OCI-LY3 (cell line): ENCODE measurements at regions not wholly inside any gene's neighbourhood (a gene's known extent, or its start where the extent isn't known, plus 50 kb on each side); places are given as distances from the start of the nearest gene placed in this dataset.

Experiments
- EZH2phosphoT487 ChIP-seq: fragments of 200-600 bp; shearing (Covaris generic); IDR thresholded peaks from 2 replicates; pipeline ENCODE4 v1.6.1; 2018; ENCODE audit warnings: antibody characterized with exemption, mixed run types, low read depth
- TF ChIP-seq, protein P1 (sequence below): fragments of 200-600, 300-600 bp; sonication (generic); IDR thresholded peaks from 2 replicates; pipeline ENCODE4 v1.5.1; 2014; ENCODE audit warnings: antibody characterized with exemption, low read length, low read depth

DNA sequence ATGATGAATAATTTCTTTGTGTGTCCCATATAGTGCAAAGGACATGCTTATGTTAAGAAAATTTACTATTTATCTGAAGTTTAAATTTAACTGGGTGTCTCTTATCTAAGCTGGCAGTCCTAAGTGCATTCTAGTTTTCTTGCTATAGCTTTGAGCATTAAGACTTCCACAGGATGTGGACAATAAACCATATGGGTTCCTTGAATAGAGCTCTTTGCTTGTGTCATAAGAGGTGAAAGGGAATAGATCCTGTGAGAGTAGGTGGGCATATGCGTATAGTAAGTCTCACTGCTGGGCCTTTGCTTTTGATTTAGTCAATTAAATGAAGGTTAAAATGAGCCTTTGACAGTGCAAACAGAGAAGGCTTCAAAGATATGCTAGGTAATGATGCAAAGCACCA lies 223.4 kb upstream of the GYPA start:
- TF ChIP-seq, protein P1, sequence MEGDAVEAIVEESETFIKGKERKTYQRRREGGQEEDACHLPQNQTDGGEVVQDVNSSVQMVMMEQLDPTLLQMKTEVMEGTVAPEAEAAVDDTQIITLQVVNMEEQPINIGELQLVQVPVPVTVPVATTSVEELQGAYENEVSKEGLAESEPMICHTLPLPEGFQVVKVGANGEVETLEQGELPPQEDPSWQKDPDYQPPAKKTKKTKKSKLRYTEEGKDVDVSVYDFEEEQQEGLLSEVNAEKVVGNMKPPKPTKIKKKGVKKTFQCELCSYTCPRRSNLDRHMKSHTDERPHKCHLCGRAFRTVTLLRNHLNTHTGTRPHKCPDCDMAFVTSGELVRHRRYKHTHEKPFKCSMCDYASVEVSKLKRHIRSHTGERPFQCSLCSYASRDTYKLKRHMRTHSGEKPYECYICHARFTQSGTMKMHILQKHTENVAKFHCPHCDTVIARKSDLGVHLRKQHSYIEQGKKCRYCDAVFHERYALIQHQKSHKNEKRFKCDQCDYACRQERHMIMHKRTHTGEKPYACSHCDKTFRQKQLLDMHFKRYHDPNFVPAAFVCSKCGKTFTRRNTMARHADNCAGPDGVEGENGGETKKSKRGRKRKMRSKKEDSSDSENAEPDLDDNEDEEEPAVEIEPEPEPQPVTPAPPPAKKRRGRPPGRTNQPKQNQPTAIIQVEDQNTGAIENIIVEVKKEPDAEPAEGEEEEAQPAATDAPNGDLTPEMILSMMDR: no peak
- no peak for TF ChIP-seq EZH2phosphoT487
